Smooth muscle cell (in vitro differentiated cells): ENCODE measurements at regions not wholly inside any gene's neighbourhood (a gene's known extent, or its start where the extent isn't known, plus 50 kb on each side); places are given as distances from the start of the nearest gene placed in this dataset.

Experiments
- DNase-seq: peaks from one replicate; lab custom pipeline; 2025; ENCODE audit not compliant: unreplicated experiment; lab: John Stamatoyannopoulos, UW
- H2AFZ ChIP-seq: fragments of 200-600 bp; sonication (generic); 2 replicates; pipeline ENCODE4 v1.6.0; 2016; ENCODE audit warnings: antibody characterized with exemption, low read depth, mild to moderate bottlenecking
- H3F3A ChIP-seq: fragments of 200-600 bp; sonication (generic); 2 replicates; pipeline ENCODE4 v1.6.0; 2017; ENCODE audit warnings: antibody characterized with exemption, low read depth
- H3K27ac ChIP-seq: fragments of 200-600 bp; sonication (generic); 2 replicates; pipeline ENCODE4 v1.5.1; 2016; ENCODE audit warnings: low read depth, mild to moderate bottlenecking
- H3K27me3 ChIP-seq: fragments of 200-600 bp; sonication (generic); 2 replicates; pipeline ENCODE4 v1.6.1; 2016; ENCODE audit warnings: low read depth, mild to moderate bottlenecking
- H3K36me3 ChIP-seq: fragments of 200-600 bp; sonication (generic); 2 replicates; pipeline ENCODE4 v1.5.1; 2016; ENCODE audit warnings: low read depth
- H3K4me1 ChIP-seq: fragments of 200-600 bp; sonication (generic); 2 replicates; pipeline ENCODE4 v1.5.1; 2016; ENCODE audit warnings: low read depth
- H3K4me2 ChIP-seq: fragments of 200-600 bp; sonication (generic); 2 replicates; pipeline ENCODE4 v1.6.0; 2016; ENCODE audit warnings: mild to moderate bottlenecking
- H3K4me3 ChIP-seq: fragments of 200-600 bp; sonication (generic); 2 replicates; pipeline ENCODE4 v1.5.1; 2016; ENCODE audit warnings: mild to moderate bottlenecking
- H3K79me2 ChIP-seq: fragments of 200-600 bp; sonication (generic); 2 replicates; pipeline ENCODE4 v1.6.0; 2016; ENCODE audit warnings: low read depth, mild to moderate bottlenecking
- H3K9ac ChIP-seq: fragments of 200-600 bp; sonication (generic); 2 replicates; pipeline ENCODE4 v1.6.0; 2016; ENCODE audit warnings: low read depth
- H3K9me3 ChIP-seq: fragments of 200-600 bp; sonication (generic); replicated peaks from 2 replicates; pipeline ENCODE4 v1.5.1; 2016; ENCODE audit warnings: low read depth
- H4K20me1 ChIP-seq: fragments of 200-600 bp; sonication (generic); 2 replicates; pipeline ENCODE4 v1.6.0; 2016; ENCODE audit warnings: low read depth
- CTCF ChIP-seq: fragments of 200-600 bp; sonication (generic); IDR thresholded peaks from 2 replicates; pipeline ENCODE4 v1.5.1; 2017; ENCODE audit warnings: borderline replicate concordance, mild to moderate bottlenecking, antibody characterized with exemption; ENCODE audit not compliant: insufficient read depth, poor library complexity, severe bottlenecking
- WGBS: methylation state at CpG from one replicate; pipeline ENCODE4 v1.1.7; 2016; ENCODE audit warnings: low lambda C conversion rate; 5-methylcytosine and 5-hydroxymethylcytosine counted together

GRCh38 chr10:28410420-28411135 is 107.7 kb upstream of the MPP7 start:
- Histone ChIP-seq H3K4me3 (no peak overlapping the region), H3K4me2 (no peak overlapping the region), H4K20me1 (no peaks in the 10 kb centered on the region), H3K27ac (no peak overlapping the region), H3K4me1 (no peaks in the 10 kb centered on the region), H3K9me3 (no peaks in the 10 kb centered on the region), H3K9ac (no peak overlapping the region), H3K27me3 (peaks cover 4% of the 10 kb centered on the region), H3K79me2 (no peaks in the 10 kb centered on the region), H2AFZ (no peak overlapping the region), H3K36me3 (no peaks in the 10 kb centered on the region), H3F3A (no peaks in the 10 kb centered on the region)
- 80% methylated on average over 4 of the region's 4 CpGs for WGBS
- DNase-seq: no peak
- TF ChIP-seq CTCF: no peak

DNA sequence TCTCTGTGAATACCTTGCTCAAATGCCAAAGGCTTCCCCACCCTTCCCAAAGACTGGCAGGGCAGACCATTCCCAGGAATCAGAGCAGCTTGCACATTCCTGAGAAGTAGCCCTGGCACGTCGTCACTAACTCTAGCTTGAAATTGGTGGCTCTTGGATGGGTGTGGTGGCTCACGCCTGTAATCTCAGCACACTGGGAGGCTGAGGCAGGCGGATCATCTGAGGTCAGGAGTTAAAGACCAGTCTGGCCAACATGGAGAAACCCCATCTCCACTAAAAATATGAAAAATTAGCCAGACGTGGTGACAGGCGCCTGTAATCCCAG is 108.2 kb upstream of the MPP7 start:
- H3K79me2 ChIP-seq: no peaks in the 10 kb centered on the region
- H3K27me3 ChIP-seq: peaks cover 4% of the 10 kb centered on the region
- no peaks in the 10 kb centered on the region for H3K9me3 ChIP-seq
- H3K36me3 ChIP-seq: no peaks in the 10 kb centered on the region
- H3K4me1 ChIP-seq: no peaks in the 10 kb centered on the region
- TF ChIP-seq CTCF: no peak
- no peak overlapping the region for H3K4me3 ChIP-seq
- H3K27ac ChIP-seq: no peak overlapping the region
- H2AFZ ChIP-seq: no peak overlapping the region
- no peak for DNase-seq
- no peaks in the 10 kb centered on the region for H4K20me1 ChIP-seq
- 90% methylated on average over 6 of the region's 6 CpGs for WGBS
- no peak overlapping the region for H3K4me2 ChIP-seq
- no peaks in the 10 kb centered on the region for H3F3A ChIP-seq
- no peak overlapping the region for H3K9ac ChIP-seq

DNA sequence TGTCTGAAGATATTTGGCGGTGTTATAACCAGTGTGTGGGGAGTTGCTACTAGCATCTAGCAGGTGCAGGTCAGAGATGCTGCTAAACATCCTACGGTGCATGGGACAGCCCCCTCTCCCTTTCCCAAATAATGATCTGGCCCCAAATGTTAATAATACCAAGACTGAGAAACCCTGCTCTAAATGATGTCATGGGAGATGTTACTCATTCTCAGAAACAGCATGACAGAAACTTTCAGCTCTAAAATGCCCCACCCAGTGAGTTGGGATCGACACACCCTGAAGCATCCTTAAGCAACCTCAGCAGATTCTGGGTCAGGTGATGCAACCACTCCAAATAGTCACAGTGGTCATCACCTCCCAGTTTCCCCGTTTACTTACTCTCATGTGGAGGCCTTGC is 108.8 kb upstream of the MPP7 start:
- no peak for DNase-seq
- no peak for TF ChIP-seq CTCF
- 87% methylated on average over 4 of the region's 4 CpGs for WGBS

DNA sequence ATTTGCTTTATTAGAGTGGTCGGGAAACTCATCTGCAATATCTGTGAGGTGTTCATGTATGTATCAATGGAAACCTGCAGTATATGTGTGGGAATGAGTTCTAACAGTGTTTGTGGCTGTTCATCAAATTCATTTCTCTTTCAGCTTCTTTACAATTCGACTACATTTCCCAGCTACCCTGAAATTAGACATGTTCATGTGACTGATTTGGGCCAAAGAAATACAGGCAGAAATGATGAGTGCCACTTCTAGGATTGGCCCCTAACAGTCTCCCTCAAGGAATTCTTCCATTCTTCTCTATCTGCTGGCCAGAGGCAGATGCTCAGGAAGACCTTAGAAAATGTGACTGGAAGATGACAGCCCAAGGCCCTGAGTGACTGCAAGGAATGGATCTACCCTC is 114.8 kb upstream of the WAC start:
- Histone ChIP-seq H3F3A (no peaks in the 10 kb centered on the region), H3K79me2 (no peaks in the 10 kb centered on the region), H4K20me1 (no peaks in the 10 kb centered on the region), H3K27ac (no peak overlapping the region), H3K27me3 (no peaks in the 10 kb centered on the region), H3K36me3 (no peaks in the 10 kb centered on the region), H3K4me3 (no peak overlapping the region), H3K9me3 (no peaks in the 10 kb centered on the region), H3K9ac (no peak overlapping the region), H3K4me1 (no peaks in the 10 kb centered on the region), H3K4me2 (no peak overlapping the region), H2AFZ (no peak overlapping the region)
- no peak for TF ChIP-seq CTCF
- 76% methylated on average over 2 of the region's 2 CpGs for WGBS
- DNase-seq: no peak

More for the DNA sequence above, 108.8 kb upstream of the MPP7 start:
- Histone ChIP-seq H3K27ac (no peak overlapping the region), H3K36me3 (no peaks in the 10 kb centered on the region), H4K20me1 (no peaks in the 10 kb centered on the region), H3K4me3 (no peak overlapping the region), H3K4me1 (no peaks in the 10 kb centered on the region), H2AFZ (no peak overlapping the region), H3K9ac (no peak overlapping the region), H3F3A (no peaks in the 10 kb centered on the region), H3K4me2 (no peak overlapping the region), H3K79me2 (no peaks in the 10 kb centered on the region), H3K27me3 (peaks cover 4% of the 10 kb centered on the region), H3K9me3 (no peaks in the 10 kb centered on the region)
